HCT116 (cell line): ENCODE measurements at regions not wholly inside any gene's neighbourhood (a gene's known extent, or its start where the extent isn't known, plus 50 kb on each side); places are given as distances from the start of the nearest gene placed in this dataset.

Experiments
- CEBPB ChIP-seq: IDR thresholded peaks from 2 replicates; pipeline ENCODE4 v1.6.1; 2012; ENCODE audit warnings: low read depth
- EZH2 ChIP-seq: fragments of 200-600 bp; sonication (generic); IDR thresholded peaks from 2 replicates; pipeline ENCODE4 v1.6.1; 2017; ENCODE audit warnings: antibody characterized with exemption, mixed run types
- EZH2phosphoT487 ChIP-seq: fragments of 200-600 bp; IDR thresholded peaks from 2 replicates; pipeline ENCODE4 v1.6.1; 2018; ENCODE audit warnings: antibody characterized with exemption, borderline replicate concordance
- POLR2A ChIP-seq: IDR thresholded peaks from 2 replicates; pipeline ENCODE4 v1.7.0; 2011; ENCODE audit warnings: borderline replicate concordance; ENCODE audit not compliant: insufficient read depth, insufficient read length; ENCODE audit errors: extremely low read depth
- RAD21 ChIP-seq: IDR thresholded peaks from 2 replicates; pipeline ENCODE4 v1.6.1; 2012; ENCODE audit warnings: low read depth, mild to moderate bottlenecking
- SP1 ChIP-seq: IDR thresholded peaks from 2 replicates; pipeline ENCODE4 v1.6.1; 2012; ENCODE audit warnings: low read depth
- TF ChIP-seq, protein P1 (sequence below), 3 experiments: fragments of 200-600 bp in 1 of 3; sonication (generic) in 1 of 3; IDR thresholded peaks in 2 of 3; conservative IDR thresholded peaks in 1 of 3; 2 replicates each; pipeline ENCODE4 v1.5.1; 2012 to 2017; ENCODE audit warnings: low read depth in 2 of 3, low read length in 2 of 3, antibody characterized with exemption in 1 of 3, borderline replicate concordance in 1 of 3, control low read depth in 1 of 3, mild to moderate bottlenecking in 1 of 3, mixed read lengths in 1 of 3, mixed run types in 1 of 3, moderate library complexity in 1 of 3; ENCODE audit not compliant: insufficient read depth in 1 of 3
- TF ChIP-seq, protein P2 (sequence below): IDR thresholded peaks from 2 replicates; pipeline ENCODE4 v1.6.1; 2012
- TF ChIP-seq, protein P3 (sequence below): IDR thresholded peaks from 2 replicates; pipeline ENCODE4 v1.6.1; 2012; ENCODE audit warnings: low read depth

DNA sequence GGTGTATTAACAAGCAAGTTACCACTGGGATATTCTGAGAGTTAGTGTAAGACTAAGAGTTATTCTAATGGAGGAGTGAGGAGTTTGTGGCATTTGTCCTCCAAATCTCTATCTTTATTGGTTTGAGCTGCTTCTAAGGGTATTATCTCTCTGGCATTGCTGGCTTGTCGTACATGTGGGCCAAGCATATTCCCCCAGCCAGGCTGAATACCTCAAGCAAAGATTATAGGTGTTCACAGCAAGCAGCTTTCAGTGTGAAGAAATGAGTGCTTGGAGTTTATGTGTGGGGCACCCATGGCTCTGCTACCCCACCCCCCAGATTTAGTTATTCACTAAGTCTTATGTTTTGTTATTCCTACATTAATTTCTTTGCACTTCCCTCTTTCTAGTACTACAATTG lies 193.6 kb upstream of the FANCL start:
- no peak for TF ChIP-seq RAD21
- TF ChIP-seq POLR2A = no peak
- TF ChIP-seq, protein P1, sequence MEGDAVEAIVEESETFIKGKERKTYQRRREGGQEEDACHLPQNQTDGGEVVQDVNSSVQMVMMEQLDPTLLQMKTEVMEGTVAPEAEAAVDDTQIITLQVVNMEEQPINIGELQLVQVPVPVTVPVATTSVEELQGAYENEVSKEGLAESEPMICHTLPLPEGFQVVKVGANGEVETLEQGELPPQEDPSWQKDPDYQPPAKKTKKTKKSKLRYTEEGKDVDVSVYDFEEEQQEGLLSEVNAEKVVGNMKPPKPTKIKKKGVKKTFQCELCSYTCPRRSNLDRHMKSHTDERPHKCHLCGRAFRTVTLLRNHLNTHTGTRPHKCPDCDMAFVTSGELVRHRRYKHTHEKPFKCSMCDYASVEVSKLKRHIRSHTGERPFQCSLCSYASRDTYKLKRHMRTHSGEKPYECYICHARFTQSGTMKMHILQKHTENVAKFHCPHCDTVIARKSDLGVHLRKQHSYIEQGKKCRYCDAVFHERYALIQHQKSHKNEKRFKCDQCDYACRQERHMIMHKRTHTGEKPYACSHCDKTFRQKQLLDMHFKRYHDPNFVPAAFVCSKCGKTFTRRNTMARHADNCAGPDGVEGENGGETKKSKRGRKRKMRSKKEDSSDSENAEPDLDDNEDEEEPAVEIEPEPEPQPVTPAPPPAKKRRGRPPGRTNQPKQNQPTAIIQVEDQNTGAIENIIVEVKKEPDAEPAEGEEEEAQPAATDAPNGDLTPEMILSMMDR (IDR thresholded peaks at IDR 0.05 in 2 of 3, conservative IDR thresholded peaks at IDR 0.05 in 1 of 3; ENCODE audit: borderline replicate concordance in 1 of 3, insufficient read depth in 1 of 3, low read depth in 2 of 3, low read length in 2 of 3) = no peak
- no peak for TF ChIP-seq CEBPB
- TF ChIP-seq SP1 = no peak
- TF ChIP-seq, protein P2, sequence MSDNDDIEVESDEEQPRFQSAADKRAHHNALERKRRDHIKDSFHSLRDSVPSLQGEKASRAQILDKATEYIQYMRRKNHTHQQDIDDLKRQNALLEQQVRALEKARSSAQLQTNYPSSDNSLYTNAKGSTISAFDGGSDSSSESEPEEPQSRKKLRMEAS = no peak
- TF ChIP-seq, protein P3, sequence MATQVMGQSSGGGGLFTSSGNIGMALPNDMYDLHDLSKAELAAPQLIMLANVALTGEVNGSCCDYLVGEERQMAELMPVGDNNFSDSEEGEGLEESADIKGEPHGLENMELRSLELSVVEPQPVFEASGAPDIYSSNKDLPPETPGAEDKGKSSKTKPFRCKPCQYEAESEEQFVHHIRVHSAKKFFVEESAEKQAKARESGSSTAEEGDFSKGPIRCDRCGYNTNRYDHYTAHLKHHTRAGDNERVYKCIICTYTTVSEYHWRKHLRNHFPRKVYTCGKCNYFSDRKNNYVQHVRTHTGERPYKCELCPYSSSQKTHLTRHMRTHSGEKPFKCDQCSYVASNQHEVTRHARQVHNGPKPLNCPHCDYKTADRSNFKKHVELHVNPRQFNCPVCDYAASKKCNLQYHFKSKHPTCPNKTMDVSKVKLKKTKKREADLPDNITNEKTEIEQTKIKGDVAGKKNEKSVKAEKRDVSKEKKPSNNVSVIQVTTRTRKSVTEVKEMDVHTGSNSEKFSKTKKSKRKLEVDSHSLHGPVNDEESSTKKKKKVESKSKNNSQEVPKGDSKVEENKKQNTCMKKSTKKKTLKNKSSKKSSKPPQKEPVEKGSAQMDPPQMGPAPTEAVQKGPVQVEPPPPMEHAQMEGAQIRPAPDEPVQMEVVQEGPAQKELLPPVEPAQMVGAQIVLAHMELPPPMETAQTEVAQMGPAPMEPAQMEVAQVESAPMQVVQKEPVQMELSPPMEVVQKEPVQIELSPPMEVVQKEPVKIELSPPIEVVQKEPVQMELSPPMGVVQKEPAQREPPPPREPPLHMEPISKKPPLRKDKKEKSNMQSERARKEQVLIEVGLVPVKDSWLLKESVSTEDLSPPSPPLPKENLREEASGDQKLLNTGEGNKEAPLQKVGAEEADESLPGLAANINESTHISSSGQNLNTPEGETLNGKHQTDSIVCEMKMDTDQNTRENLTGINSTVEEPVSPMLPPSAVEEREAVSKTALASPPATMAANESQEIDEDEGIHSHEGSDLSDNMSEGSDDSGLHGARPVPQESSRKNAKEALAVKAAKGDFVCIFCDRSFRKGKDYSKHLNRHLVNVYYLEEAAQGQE = no peak
- no peak for TF ChIP-seq EZH2phosphoT487
- no peak for TF ChIP-seq EZH2
